ENCODE measurements at regions not wholly inside any gene's neighbourhood (a gene's known extent, or its start where the extent isn't known, plus 50 kb on each side); places are given as distances from the start of the nearest gene placed in this dataset.
"Not testable (repeated sequence)": the region's sequence is repeated elsewhere in the genome, so short reads cannot be mapped to it uniquely, and the experiment has no call there.

GRCh38 chr6:167550941-167551627, 226.2 kb downstream of the TTLL2 start:
- no peak for DNase-seq

- DNase-seq: no peak
These were observed 226.9 kb downstream of the TTLL2 start for GRCh38 chr6:167551628-167552257.

GRCh38 chr6:167552258-167552630, 227.4 kb downstream of the TTLL2 start:
- no peak for DNase-seq

GRCh38 chr6:167552961-167553735, 228.3 kb downstream of the TTLL2 start:
- DNase-seq: no peak

GRCh38 chr6:167553736-167554119, 228.8 kb downstream of the TTLL2 start:
- no peak for DNase-seq

GRCh38 chr6:167554854-167555253, 230.0 kb downstream of the TTLL2 start:
- no peak for DNase-seq

GRCh38 chr6:167555836-167556235, 230.9 kb downstream of the TTLL2 start:
- no peak for DNase-seq

- DNase-seq: no peak
These were observed 232.8 kb downstream of the TTLL2 start for GRCh38 chr6:167557675-167558074.

GRCh38 chr6:167558246-167559177, 233.6 kb downstream of the TTLL2 start:
- no peak for DNase-seq

- no peak for DNase-seq
These were observed 235.0 kb downstream of the TTLL2 start for GRCh38 chr6:167559675-167560479.

- no peak for DNase-seq
These were observed 236.0 kb downstream of the TTLL2 start for GRCh38 chr6:167560673-167561569.

GRCh38 chr6:167562862-167563261, 238.0 kb downstream of the TTLL2 start:
- not testable (repeated sequence) for DNase-seq

GRCh38 chr6:167564416-167565250, 239.7 kb downstream of the TTLL2 start:
- DNase-seq: no peak

- no peak for DNase-seq
These were observed 240.5 kb downstream of the TTLL2 start for GRCh38 chr6:167565388-167565787.

- no peak for DNase-seq
These were observed 241.2 kb downstream of the TTLL2 start for GRCh38 chr6:167565884-167566599.

GRCh38 chr6:167566711-167567141, 241.8 kb downstream of the TTLL2 start:
- no peak for DNase-seq

- DNase-seq: no peak
These were observed 242.5 kb downstream of the TTLL2 start for GRCh38 chr6:167567142-167568033.

- DNase-seq: no peak
These were observed 243.6 kb downstream of the TTLL2 start for GRCh38 chr6:167568407-167569024.

Measured in NCI-H510A treated with DMSO at 0.1 percent for 48 hours (cell line).